ENCODE measurements at regions not wholly inside any gene's neighbourhood (a gene's known extent, or its start where the extent isn't known, plus 50 kb on each side); places are given as distances from the start of the nearest gene placed in this dataset.
"Not testable (repeated sequence)": the region's sequence is repeated elsewhere in the genome, so short reads cannot be mapped to it uniquely, and the experiment has no call there.

- H3K27me3 ChIP-seq, result no peaks in the 10 kb centered on the region
- no peak overlapping the region for H3K4me3 ChIP-seq
- H3K9me3 ChIP-seq, result no peaks in the 10 kb centered on the region
- no peak for DNase-seq
- no peaks in the 10 kb centered on the region for H3K36me3 ChIP-seq
- TF ChIP-seq POLR2A (IDR thresholded peaks at IDR 0.05), result no peak
- no peak for TF ChIP-seq CTCF (IDR thresholded peaks at IDR 0.05)
- no peaks in the 10 kb centered on the region for H3K4me1 ChIP-seq
- no peak overlapping the region for H3K27ac ChIP-seq
Measured at GRCh38 chr6:1445650-1446330, 56.4 kb downstream of the FOXF2 start.

GRCh38 chr6:1449896-1450295, 60.5 kb downstream of the FOXF2 start:
- TF ChIP-seq CTCF (IDR thresholded peaks at IDR 0.05) (no peak), POLR2A (IDR thresholded peaks at IDR 0.05) (no peak)
- H3K4me1 ChIP-seq, result no peaks in the 10 kb centered on the region

GRCh38 chr6:1453024-1453423, 63.6 kb downstream of the FOXF2 start:
- no peak overlapping the region for H3K27ac ChIP-seq
- peaks cover 0 to 6% (median 2%) of the 10 kb centered on the region in 4 donors for H3K9me3 ChIP-seq
- TF ChIP-seq POLR2A (IDR thresholded peaks at IDR 0.05), result no peak
- DNase-seq, result no peak
- no peaks in the 10 kb centered on the region for H3K36me3 ChIP-seq
- H3K4me3 ChIP-seq, result no peak overlapping the region
- H3K27me3 ChIP-seq, result no peaks in the 10 kb centered on the region
- no peaks in the 10 kb centered on the region for H3K4me1 ChIP-seq

More at GRCh38 chr6:1449896-1450295, 60.5 kb downstream of the FOXF2 start:
- DNase-seq, result no peak
- peaks cover 0 to 6% (median 2%) of the 10 kb centered on the region in 4 donors for H3K9me3 ChIP-seq
- no peak overlapping the region for H3K27ac ChIP-seq
- no peaks in the 10 kb centered on the region for H3K27me3 ChIP-seq
- no peaks in the 10 kb centered on the region for H3K36me3 ChIP-seq
- H3K4me3 ChIP-seq, result no peak overlapping the region

- not testable (repeated sequence) for H3K9me3 ChIP-seq, H3K27ac ChIP-seq, H3K27me3 ChIP-seq, H3K4me1 ChIP-seq, H3K36me3 ChIP-seq, H3K4me3 ChIP-seq, DNase-seq
Measured at GRCh38 chr6:1456816-1457215, 67.4 kb downstream of the FOXF2 start.

- H3K9me3 ChIP-seq, result no peaks in the 10 kb centered on the region
- H3K4me1 ChIP-seq, result no peaks in the 10 kb centered on the region
- H3K36me3 ChIP-seq, result no peaks in the 10 kb centered on the region
- TF ChIP-seq CTCF (IDR thresholded peaks at IDR 0.05) (no peak), POLR2A (IDR thresholded peaks at IDR 0.05) (no peak)
- no peak overlapping the region for H3K4me3 ChIP-seq
- no peak overlapping the region for H3K27ac ChIP-seq
- no peaks in the 10 kb centered on the region for H3K27me3 ChIP-seq
- no peak for DNase-seq
Measured at GRCh38 chr6:1461207-1461606, 71.8 kb downstream of the FOXF2 start.

GRCh38 chr6:1461736-1462135, 72.4 kb downstream of the FOXF2 start:
- Histone ChIP-seq H3K27me3 (no peaks in the 10 kb centered on the region), H3K4me1 (no peaks in the 10 kb centered on the region), H3K9me3 (no peaks in the 10 kb centered on the region), H3K36me3 (no peaks in the 10 kb centered on the region), H3K27ac (no peak overlapping the region), H3K4me3 (no peak overlapping the region)
- TF ChIP-seq POLR2A (IDR thresholded peaks at IDR 0.05) (no peak), CTCF (IDR thresholded peaks at IDR 0.05) (no peak)
- no peak for DNase-seq

GRCh38 chr6:1463275-1463674, 73.9 kb downstream of the FOXF2 start:
- DNase-seq, result no peak
- no peaks in the 10 kb centered on the region for H3K36me3 ChIP-seq
- TF ChIP-seq POLR2A (IDR thresholded peaks at IDR 0.05), result no peak
- TF ChIP-seq CTCF (IDR thresholded peaks at IDR 0.05), result no peak
- no peak overlapping the region for H3K27ac ChIP-seq
- no peaks in the 10 kb centered on the region for H3K4me1 ChIP-seq
- H3K4me3 ChIP-seq, result no peak overlapping the region
- H3K9me3 ChIP-seq, result no peaks in the 10 kb centered on the region
- no peaks in the 10 kb centered on the region for H3K27me3 ChIP-seq

Data from Peyer's patch (tissue), 4 donors.